ENCODE measurements at regions not wholly inside any gene's neighbourhood (a gene's known extent, or its start where the extent isn't known, plus 50 kb on each side); places are given as distances from the start of the nearest gene placed in this dataset.

DNA sequence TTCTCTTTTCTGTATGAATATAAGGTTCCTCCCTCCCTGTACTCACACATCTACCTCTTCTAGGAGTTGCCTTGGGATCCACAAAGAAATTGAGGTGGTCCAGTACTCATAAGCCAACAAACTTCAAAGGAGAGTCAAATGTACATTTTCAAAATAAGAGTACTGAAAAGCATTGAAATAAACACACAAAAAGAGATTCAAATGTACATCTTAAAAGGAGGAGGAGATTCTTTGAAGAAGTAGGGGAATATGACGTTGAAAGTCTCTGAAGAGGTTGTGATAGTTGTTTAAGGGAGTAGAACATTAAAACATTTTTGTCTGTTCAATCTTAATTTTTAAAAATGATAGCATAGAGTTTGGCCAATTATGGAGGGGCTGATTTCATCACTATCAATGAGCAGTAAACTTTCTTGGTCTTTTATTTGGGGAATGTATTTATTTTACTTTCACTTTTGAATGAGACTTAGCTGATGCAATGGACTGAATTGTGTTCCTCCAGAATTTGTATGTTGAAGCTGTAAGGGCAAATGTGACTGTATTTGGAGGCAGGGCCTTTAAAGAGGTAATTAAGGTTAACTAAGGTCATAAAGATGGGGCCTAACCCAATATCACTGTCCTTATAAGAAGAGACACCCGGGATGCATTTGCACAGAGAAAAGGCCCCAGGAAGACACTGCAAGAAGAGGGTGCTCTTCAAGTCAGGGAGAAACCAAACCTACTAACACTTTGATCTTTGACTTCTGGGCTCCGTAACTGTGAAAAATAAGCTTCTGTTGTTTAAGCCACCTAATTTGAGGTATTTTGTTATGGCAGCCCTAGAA lies 226.3 kb upstream of the PGRMC2 start:
- Mint-ChIP-seq H3K9me3 (ENCODE audit: low read depth) (peaks cover 11% of the 10 kb centered on the region), H3K36me3 (ENCODE audit: low read depth) (peaks cover 8% of the 10 kb centered on the region), H3K4me1 (ENCODE audit: low read depth) (peaks cover 45% of the 10 kb centered on the region), H3K27me3 (ENCODE audit: low read depth) (no peaks in the 10 kb centered on the region), H3K4me3 (ENCODE audit: unreplicated experiment) (no peak overlapping the region), H3K27ac (ENCODE audit: unreplicated experiment) (peak overlapping the region; percentile 65)
- TF ChIP-seq CTCF (IDR thresholded peaks at IDR 0.05), result no peak
- DNase-seq (ENCODE audit: low spot score), result no peak

DNA sequence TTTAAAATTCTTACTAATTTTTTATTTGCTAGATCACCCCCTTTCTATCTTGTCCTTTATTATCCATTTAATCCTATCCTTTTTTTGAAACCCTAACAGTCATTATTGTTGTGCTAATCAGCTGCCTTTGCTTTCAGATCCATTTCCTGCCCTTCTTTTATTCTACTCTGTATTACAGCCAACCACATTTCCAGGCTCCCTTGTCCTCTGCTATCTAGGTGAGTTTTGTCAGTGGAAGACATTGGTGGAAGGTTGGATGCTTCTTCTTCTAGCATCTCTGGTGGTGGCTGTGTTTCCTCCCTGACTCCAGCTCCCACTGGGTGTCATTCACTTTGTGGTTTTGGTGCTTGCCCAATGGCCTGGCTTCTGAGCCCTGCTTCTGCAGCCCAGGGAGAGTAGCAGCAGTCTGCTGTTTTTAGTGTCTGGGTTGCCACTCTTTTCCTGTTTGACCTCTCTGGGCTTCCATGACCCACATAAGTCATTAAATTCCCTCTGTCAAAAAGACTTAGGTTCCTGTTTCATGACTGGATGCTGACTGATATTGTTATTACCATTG lies 225.2 kb upstream of the PGRMC2 start:
- Mint-ChIP-seq H3K36me3 (ENCODE audit: low read depth) (peaks cover 9% of the 10 kb centered on the region), H3K27me3 (ENCODE audit: low read depth) (no peaks in the 10 kb centered on the region), H3K4me3 (ENCODE audit: unreplicated experiment) (no peak overlapping the region), H3K9me3 (ENCODE audit: low read depth) (peaks cover 11% of the 10 kb centered on the region), H3K4me1 (ENCODE audit: low read depth) (peaks cover 35% of the 10 kb centered on the region), H3K27ac (ENCODE audit: unreplicated experiment) (no peak overlapping the region)
- no peak for DNase-seq (ENCODE audit: low spot score)
- TF ChIP-seq CTCF (IDR thresholded peaks at IDR 0.05), result no peak

DNA sequence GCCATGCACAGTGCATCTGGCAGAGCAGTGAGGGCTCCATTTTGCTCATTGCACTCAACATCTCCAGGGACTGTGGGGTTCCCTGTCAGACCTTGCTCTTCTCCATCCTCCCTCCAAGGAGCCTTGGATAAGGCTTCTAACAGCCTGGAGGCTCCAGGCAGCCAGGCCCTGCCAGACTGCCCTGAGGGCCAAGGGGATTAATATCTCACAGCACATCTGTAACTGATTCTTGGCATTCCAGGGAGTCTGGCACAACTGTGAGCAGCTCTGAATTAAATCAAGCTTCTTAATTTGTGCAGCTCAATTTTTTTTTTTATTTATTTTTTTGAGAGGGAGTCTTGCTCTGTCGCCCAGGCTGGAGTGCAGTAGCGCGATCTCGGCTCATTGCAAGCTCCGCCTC lies 224.5 kb upstream of the PGRMC2 start:
- Mint-ChIP-seq H3K27me3 (ENCODE audit: low read depth) (no peaks in the 10 kb centered on the region), H3K27ac (ENCODE audit: unreplicated experiment) (no peak overlapping the region), H3K36me3 (ENCODE audit: low read depth) (peaks cover 9% of the 10 kb centered on the region), H3K4me1 (ENCODE audit: low read depth) (peaks cover 28% of the 10 kb centered on the region), H3K9me3 (ENCODE audit: low read depth) (peaks cover 11% of the 10 kb centered on the region), H3K4me3 (ENCODE audit: unreplicated experiment) (no peak overlapping the region)
- DNase-seq (ENCODE audit: low spot score), result no peak
- no peak for TF ChIP-seq CTCF (IDR thresholded peaks at IDR 0.05)

DNA sequence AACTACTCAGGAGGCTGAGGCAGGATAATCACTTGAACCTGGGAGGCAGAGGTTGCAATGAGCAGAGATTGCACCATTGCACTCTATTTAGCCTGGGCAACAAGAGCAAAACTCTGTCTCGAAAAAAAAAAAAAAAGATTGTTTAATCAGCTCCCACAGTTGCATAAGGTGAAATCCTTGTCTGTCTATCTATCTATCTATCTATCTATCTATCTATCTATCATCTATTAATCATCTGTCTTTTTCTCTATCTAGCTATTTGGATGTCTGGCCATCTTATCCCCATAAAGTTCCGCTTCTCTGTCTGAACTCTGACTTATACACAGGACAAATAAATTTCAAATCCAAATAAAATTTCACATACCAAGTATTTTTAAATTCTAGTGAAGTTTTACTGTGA lies 223.2 kb upstream of the PGRMC2 start:
- no peak overlapping the region for H3K27ac Mint-ChIP-seq (ENCODE audit: unreplicated experiment)

More for the DNA sequence above, 223.2 kb upstream of the PGRMC2 start:
- Mint-ChIP-seq H3K4me3 (ENCODE audit: unreplicated experiment) (no peak overlapping the region), H3K9me3 (ENCODE audit: low read depth) (peaks cover 11% of the 10 kb centered on the region), H3K27me3 (ENCODE audit: low read depth) (no peaks in the 10 kb centered on the region), H3K4me1 (ENCODE audit: low read depth) (peaks cover 16% of the 10 kb centered on the region), H3K36me3 (ENCODE audit: low read depth) (peaks cover 9% of the 10 kb centered on the region)
- no peak for TF ChIP-seq CTCF (IDR thresholded peaks at IDR 0.05)
- DNase-seq (ENCODE audit: low spot score), result no peak
